GM19438 (cell line): ENCODE measurements at regions not wholly inside any gene's neighbourhood (a gene's known extent, or its start where the extent isn't known, plus 50 kb on each side); places are given as distances from the start of the nearest gene placed in this dataset.
"Not testable (repeated sequence)": the region's sequence is repeated elsewhere in the genome, so short reads cannot be mapped to it uniquely, and the experiment has no call there.

ENCODE experiments used
- ATAC-seq: cut with Tn5 transposase; IDR thresholded peaks from one replicate; pipeline ENCODE4 v1.9.1; 2021; ENCODE audit warnings: low read depth; ENCODE audit not compliant: unreplicated experiment

DNA sequence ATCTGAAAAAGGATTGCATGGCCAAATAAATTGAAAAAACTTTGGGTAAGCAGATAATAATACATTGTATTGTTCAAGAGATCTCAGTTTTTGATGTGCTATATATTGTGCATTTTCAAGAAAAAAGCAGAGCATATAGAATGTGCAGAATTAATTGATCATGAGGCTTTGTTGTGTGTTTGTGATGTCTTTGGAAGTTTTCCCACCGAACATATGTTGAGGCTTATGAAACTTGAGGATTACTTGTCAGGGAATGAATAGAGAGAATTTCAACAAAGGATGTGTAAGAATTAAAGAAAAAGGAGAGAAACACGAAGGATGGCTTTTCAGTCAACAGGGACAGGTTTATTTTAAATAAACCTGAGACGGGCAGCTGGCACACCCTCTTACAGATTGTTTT is 232.5 kb upstream of the POU1F1 start:
- no peak for ATAC-seq

DNA sequence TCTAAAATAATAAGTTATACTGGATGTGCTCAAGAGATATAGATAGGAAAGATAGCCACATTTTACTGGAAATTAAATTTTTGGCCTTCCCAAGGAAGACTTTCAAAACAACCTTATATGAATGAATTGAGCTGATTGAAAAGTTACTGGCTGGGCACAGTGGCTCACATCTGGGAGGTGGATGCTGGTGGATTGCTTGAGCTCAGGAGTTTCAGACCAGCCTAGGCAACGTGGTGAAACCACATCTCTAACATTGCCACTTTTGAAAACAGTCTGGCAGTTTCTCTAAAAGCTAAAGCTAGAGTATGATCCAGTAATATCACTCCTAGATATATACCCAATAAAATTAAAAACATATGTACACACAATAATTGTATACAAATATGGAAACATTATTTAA is 231.4 kb upstream of the POU1F1 start:
- ATAC-seq: no peak

DNA sequence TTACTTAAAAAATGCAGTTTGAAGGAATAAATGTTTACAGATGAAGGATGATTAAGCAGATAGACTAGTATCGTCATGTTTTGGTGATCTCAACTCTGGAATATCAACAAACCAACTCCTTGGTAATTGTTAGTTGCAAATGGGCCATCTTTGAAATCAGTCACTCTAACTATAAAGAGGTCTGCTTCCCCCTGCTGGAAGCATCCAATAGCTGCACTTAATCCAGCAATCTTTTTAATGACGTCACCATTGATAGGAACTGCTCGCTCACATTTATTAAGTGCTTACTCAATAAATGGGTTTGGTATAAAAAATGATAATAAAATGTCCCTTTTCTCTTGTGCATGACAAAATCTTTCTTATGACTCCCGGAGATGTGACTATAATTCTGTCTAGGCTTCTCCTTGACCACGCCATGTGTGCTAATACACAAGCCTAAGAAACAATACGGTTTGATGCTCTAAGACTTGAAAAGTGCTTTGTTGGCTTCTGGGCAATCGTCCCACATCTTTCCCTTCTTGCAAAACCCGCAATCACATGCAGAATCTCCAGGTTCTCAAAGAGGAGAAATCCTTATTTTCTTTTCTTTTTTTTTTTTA is 227.6 kb upstream of the POU1F1 start:
- peak; percentile 91 for ATAC-seq

DNA sequence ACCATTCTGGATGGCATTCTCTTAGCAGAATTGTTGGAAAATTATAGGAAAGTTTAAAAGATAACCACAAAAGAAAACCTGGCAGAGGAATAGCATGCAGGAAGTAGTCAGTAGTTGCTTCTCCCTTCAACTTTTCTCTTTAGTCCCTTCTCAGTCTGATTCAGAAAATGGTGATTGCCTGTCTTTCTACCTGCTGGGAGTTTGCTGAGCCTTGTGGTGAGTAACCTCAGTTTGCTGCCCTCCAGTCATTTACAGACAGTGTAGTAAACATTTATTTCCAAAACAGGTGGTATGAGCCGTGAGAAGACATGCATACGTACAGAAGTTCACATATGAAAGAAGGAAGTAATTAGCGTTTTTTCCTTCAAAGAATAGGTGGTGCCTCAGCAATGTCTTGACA is 224.7 kb upstream of the POU1F1 start:
- ATAC-seq: no peak

DNA sequence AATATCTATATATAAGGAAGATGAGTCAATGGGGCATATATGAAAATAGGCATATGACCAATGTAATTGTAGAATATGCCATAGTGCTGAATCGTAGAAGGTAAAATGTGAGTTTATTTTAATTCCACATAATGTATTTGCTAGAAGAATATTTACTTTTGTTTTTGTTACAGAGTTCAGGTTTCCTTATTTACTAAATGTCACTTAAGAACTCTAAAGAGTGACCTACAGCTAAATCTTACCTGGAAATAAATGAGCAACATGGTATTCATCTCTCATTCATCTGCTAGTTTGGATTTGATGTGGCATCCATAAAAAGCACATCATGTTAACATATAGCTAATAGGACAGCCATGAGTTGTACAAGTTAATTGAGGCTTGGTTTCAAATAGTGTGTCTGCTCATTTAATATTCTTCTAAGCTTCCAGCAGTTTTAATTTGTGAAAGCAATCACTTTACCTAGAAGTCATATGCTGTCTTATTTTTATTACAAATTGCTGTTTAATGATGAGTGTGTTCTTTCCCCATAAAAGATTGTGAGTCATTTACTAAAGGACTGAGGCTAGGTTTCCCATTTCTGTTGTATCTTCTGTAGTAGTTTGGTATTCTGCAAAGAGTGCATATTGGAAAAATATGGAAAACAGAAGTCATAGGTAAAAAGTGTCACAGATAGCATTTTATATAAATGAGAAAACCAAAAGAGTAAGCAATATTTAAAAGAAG is 222.1 kb upstream of the POU1F1 start:
- ATAC-seq: no peak

DNA sequence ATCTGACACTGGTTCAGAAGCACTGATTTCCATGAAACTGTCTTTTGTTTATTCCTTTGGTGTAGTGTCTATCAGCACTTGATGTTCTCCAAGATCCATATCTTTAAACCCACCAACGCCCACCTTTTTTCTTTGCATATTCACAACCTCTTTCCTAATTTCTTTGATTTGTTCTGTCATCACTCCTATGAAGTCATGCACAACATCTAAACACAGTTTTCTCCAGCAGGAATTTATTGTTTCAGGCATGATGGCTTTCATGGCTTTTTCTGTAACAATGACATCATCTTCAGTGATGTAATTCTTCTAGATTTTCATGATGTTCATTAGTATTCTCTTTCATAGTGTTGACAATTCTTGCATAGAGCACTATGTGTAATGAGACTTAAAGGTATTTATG is 219.6 kb upstream of the POU1F1 start:
- no peak for ATAC-seq

DNA sequence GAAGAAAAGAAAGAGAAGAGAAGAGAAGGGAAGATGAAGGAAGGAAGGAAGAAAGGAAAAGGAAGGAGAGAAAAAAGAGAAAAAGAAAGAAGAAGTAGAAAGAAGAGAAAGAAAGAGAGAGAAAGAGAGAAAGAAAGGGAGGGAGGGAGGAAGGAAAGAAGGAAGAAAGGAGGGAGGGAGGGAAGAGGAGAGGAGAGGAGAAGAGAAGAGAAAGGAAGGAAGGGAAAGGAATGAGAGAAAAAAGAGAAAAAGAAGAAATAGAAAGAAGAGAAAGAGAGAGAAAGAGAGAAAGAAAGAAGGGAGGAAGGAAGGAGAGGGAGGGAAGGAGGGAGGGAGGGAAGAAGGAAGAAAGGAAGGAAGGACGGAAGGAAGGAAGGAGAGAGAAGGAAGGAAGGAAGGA is 217.9 kb upstream of the POU1F1 start:
- ATAC-seq: no peak

DNA sequence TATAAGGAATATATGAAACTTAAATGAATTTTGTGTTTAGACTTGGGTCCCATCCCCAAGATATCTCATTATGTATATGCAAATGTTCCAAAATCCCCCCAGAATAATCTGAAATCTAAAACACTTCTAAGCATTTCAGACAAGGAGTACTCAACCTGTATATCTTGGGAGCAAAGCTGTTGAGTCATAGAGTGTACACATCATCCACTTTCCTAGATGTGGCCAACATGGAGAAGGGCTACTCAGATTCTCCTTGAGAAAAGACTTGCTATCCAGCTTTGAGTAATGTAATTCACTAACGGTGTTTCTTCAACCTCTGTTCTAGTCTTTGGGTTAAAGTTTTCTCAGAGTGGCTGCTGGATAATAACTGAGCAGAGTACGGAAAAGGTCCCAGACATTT is 215.5 kb upstream of the POU1F1 start:
- no peak for ATAC-seq

DNA sequence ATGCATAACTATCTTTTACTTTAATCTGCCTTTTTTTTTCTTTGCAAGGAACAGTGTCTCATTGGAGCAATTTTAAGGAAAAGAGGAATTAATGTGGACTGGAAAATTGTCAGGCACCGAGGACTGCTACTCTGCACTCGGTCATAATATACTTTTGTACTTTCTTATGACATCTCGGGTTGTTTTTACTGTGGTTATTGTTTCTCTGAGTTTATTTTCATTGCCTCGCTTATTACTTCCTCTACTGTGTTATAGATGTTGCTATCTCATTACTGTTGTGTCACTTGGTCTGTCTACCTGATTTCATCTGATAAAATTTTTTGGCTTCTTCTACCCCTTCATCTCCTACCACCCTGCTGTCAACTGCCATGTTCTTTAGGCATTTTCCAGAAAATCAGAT is 213.5 kb upstream of the POU1F1 start:
- ATAC-seq: no peak

DNA sequence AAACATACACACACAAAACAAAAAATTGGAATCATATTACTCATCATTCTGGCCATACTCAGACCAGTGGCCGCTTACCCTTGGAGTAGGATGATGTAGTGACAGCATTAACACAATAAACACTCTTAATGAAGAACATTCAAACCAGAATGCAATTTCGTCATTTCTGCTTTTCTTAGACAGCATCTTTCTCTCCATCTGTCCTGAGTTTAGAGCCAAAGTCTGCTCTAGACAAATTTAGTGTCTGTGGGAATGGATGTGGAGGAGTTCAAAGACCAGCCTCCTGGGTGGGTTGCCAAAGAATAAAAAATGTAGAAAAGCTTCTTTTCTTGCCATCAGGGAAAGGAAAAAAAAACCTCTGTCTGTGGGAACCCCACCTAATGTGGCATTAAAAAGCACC is 212.4 kb upstream of the POU1F1 start:
- ATAC-seq: no peak

DNA sequence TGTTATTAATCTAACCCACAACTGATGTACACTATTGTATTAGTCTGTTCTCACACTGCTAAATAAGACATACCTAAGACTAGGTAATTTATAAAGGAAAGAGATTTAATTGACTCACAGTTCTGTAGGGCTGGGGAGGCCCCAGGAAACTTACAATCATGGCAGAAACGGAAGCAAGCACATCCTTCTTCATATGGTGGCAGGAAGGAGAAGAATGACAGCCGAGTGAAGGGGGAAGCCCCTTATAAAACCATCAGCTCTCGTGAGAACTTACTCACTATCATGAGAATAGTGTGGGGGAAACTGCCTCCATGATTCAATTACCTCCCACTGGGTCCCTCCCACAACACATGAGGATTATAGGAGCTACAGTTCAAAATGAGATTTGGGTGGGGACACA is 210.3 kb upstream of the POU1F1 start:
- ATAC-seq: not testable (repeated sequence)

DNA sequence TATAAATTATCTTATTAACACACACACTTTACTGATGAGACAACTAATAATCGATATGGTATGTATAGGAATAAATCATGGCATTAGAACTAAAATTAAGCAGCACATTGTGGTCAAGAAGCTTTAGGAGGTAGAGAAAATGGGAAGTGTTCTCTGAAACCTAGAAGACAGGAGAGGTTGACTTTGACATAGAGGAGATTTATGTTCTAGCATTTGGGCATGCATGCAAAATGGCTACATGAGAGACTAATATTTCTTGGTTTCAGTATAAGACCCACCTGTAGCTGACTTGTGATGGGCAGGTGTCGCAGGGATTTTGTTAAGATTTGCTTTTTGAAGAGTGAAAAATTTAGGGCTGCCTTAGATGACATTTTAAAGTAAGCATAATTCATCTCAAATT is 209.7 kb upstream of the POU1F1 start:
- ATAC-seq: no peak

DNA sequence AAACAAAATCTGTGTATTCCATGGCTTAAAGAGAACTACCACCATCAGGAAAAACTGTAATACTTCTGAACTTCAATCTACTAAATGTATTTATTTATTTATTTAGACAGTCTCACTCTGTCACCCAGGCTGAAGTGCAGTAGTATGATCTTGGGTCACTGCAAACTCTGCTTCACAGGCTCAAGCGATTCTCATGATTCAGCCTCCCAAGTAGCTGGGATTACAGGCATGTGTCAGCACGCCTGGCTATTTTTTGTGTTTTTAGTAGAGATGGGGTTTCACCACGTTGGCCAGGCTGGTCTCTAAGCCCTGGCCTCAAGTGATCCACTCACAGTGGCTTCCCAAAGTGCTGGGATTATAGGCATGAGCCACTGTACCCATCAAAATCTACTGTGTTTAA is 202.3 kb upstream of the POU1F1 start:
- no peak for ATAC-seq

DNA sequence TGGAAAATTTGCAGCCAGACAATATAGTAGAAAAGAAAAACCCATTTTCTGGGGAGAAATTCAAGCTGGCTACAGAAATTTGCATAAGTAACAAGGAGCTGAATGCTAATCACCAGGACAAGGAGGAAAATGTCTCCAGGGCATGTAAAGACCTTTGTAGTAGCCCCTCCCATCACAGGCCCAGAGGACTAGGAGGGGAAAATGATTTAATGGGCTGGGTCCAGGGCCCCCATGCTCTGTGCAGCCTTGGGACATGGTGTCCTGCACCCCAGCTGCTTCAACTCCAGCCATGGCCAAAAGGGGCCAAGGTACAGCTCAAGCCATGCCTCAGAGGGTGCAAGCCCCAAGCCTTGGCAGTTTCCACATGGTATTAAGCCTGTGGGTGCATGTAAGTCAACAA is 197.6 kb upstream of the POU1F1 start:
- ATAC-seq: no peak

DNA sequence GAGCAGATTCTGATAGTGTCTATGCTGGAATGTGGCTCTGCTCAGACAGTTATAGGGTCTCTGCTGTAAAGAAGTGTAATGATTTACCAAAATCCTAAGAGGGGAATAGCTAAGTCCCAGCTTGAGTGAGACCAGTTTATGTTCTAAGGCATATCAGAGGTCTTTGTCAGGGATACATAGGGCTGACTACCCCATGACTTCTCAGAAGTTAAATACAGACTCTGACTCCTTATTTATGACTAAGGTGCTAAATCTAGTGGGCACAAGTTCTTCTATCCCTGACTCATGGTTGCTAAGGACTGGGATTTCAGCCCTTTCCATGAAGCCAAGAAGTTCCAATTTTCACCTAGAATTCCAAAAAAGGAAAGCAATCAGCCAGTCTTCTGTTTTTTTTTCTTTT is 192.6 kb upstream of the POU1F1 start:
- ATAC-seq: no peak

DNA sequence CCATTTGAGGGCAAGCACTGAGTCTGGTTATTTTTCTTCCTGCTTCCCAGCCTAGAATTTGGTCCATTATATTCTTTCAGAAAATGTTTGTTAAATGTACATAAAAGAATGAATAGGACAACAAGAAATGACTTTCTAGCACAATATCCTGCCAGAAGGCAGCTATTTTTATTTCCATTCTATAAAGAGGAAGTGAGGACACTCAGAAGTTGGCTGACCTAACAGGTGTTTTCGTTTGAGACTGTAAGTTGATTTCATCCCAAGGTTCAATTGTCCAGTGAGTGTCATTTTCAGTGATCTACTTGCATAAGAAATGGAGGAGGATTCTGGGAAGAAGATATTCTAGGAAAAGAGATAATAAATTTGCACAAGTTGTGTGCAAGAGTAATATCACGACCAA is 191.9 kb upstream of the POU1F1 start:
- no peak for ATAC-seq

DNA sequence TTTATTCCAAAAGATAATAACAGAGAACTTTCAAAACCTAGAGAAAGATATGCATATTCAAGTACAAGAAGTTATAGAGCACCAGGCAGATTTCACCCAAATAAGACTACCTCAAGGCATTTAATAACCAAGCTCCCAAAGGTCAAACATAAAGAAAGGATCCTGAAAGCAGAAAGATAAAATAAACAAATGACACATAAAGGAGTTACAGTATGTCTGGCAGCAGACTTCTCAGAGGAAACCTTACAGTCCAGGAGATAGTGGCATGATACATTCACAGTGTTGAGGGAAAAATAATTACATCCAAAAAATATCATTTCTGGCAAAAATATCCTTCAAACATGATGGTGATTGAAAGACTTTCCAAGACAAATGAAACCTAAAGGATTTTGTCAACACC is 185.8 kb upstream of the POU1F1 start:
- ATAC-seq: no peak

DNA sequence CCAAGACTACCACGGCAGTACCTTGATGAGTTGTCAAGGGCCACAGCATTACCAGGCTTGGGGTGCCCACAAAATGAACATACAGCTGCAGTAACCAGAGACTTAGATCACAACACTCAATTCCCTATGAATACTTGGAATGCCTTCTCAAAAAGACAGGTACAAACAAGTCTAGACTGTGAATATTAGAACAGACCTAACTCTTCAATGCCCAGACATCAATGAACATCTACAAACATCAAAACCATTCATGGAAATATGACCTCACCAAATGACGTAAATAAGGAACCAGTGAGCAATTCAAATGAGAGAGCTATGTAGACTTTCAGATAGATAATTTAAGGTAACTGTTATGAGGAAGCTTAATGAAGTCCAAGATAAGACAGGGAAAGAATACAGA is 185.1 kb upstream of the POU1F1 start:
- no peak for ATAC-seq

DNA sequence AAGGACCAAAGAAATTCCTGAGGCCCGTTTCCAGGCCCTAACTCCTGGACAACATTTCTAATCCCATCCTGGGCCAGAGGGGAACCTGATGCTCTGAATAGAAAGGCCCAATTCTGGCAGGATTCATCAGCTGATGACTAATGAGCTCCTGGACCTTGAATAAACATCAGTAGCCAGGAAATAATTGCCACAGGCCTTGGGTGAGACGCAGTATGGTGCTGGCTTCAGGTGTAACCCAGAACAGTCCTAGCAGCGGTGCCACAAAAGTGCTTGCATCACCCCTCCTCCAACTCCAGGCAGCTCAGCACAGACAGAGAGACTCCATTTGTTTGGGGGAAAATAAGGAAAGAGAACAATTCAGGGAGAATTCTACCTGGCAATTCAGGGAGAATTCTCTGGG is 184.7 kb upstream of the POU1F1 start:
- ATAC-seq: no peak

DNA sequence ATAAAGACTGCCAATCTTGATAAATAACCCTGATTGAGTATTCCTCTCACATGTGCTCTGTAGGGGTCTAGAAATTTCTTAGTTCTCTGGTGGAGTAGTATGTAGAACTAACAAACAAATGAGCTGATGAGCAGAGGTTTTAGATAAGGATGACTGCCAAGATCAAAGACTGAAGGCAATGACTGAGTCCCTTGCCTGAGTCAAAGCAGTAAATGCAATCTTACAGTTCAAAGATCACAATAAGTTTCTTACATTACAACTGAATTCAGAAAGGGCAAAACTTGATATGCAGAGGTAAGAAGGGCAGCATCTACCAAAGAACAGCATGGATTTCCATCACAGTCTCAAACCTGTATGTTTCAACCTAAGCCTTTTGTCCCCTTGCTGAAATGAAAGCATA is 172.2 kb upstream of the POU1F1 start:
- ATAC-seq: no peak

DNA sequence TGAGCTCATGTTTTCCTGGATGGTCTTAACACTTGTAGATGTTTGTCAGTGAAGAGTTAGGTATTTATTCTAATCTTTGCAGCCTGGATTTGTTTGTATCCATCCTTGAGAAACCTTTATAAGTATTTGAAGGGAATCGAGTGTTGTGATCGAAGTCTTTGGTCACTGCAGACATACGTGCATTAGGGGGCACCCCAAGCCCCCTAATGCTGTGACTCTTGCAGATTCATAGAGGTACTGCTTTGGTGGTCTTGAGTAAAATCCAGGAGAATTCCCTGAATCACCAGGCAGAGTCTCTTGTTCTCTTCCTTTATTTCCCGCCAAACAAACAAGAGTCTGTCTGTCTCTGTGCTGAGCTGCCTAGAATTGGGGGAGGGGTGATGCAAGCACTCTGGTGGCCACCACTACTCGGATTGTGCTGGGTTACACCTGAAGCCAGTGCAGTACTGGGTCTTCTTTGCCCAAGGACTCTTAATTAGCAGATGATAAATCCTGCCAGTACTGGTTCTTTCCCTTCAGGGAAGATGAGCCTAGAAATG is 170.5 kb upstream of the POU1F1 start:
- no peak for ATAC-seq

DNA sequence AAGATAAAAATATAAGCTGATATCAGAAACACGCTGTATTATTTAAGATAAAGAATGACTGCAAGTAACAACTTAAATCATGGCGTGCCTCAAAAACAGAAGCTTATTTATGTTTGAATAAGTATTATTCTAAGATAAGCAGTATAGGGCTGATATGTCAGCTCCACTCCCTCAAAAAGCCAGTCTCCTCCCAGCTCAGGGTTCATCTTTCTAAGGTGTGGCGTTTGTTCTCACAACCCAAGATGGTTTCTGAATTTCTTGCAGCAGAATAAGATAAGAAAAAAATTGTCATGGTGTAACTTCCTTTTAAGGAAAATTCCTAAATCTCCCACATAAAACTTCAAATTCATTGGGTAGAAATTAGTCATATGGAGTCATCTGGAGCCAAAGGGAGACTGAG is 166.1 kb upstream of the POU1F1 start:
- no peak for ATAC-seq
